GM21360 (cell line): ENCODE measurements at regions not wholly inside any gene's neighbourhood (a gene's known extent, or its start where the extent isn't known, plus 50 kb on each side); places are given as distances from the start of the nearest gene placed in this dataset.

ENCODE experiments used
- ATAC-seq: cut with Tn5 transposase; IDR thresholded peaks from one replicate; pipeline ENCODE4 v1.9.1; 2021; ENCODE audit warnings: mild to moderate bottlenecking, moderate library complexity; ENCODE audit not compliant: unreplicated experiment

GRCh38 chr1:101664726-101665125, 332.0 kb downstream of the OLFM3 start:
- no peak for ATAC-seq

DNA sequence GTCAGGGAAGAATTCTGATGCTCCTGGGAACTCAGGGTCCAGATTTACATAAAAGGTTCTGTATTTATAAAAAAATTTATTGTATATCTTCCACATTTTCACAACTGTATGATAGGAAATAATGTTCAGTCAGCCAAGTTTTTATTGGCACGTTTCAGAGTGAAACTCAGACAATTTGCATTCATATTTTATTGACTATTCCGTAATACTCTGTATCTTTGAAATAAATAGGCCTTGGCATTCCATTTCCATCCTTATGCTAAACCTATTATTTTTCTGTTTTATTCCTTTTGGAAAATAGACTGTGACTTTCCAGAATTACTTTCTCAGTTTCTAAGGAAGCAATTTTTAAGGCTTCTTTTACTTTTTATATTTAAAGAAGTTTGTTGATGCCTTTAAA, 329.0 kb downstream of the OLFM3 start:
- no peak for ATAC-seq

DNA sequence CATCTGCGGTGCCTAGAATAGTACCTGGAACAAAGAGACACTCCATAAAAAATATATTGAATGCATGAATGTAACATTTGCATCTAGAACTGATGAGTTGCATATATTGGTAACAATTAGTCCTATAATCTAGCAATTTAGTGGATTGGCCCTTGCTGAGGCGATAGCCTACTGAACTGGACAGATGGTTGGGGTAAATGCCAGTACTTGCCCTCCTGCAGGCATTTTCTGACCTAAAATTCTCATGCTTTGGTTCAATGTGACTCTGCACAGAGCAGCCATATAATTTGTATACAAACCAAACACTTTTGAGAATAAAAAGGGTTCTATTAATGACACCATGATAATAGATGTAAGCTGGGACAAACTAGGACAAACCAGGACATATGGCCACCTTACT, 313.6 kb downstream of the OLFM3 start:
- ATAC-seq, result no peak

- ATAC-seq, result no peak
Measured at GRCh38 chr1:101683561-101683960, 313.2 kb downstream of the OLFM3 start.

GRCh38 chr1:101697072-101697471, 299.7 kb downstream of the OLFM3 start:
- no peak for ATAC-seq

- ATAC-seq, result no peak
Measured at GRCh38 chr1:101698681-101699080, 298.0 kb downstream of the OLFM3 start.

- ATAC-seq, result no peak
Measured at GRCh38 chr1:101704895-101705294, 291.8 kb downstream of the OLFM3 start.

DNA sequence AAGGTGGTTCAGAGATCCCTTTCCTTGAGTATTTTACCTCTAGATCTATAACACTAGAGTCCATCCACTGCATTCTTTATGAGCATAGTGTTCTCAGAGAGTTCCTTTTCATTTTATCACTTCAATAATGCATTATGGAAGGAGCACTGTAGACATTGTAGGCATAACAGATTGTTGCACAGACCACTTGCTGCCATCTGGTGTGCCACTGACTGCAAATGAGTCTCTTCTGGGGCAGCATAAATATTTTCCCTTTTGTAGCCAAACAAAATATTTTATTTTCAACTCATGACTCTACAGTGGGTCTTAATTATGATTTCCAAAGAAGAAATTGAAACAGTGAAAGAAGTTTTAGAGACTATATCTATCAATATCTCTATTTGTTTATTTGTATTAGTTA, 290.4 kb downstream of the OLFM3 start:
- no peak for ATAC-seq

DNA sequence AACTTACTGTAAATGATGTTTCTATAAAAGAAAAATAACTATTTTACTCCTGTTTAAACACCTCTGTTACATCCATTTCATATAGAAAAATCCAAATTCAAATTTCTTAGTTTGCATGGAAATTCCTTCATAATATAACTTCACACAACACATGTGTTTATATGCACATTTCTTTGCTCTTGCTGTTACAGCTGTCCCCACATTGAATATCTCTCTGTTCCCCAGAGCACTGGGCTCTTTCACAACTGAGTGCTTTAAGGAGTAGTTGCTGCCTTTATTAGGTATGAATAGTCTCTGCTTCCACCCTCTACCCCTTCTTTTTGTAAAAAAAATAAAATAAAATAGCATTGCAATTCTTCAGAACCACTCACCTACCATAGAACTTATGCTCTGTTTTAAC, 287.0 kb downstream of the OLFM3 start:
- ATAC-seq, result no peak

- ATAC-seq, result no peak
Measured at GRCh38 chr1:101713760-101714159, 283.0 kb downstream of the OLFM3 start.

GRCh38 chr1:101723415-101723814, 273.3 kb downstream of the OLFM3 start:
- ATAC-seq, result no peak

GRCh38 chr1:101728029-101728428, 268.7 kb downstream of the OLFM3 start:
- peak; percentile 74 for ATAC-seq

DNA sequence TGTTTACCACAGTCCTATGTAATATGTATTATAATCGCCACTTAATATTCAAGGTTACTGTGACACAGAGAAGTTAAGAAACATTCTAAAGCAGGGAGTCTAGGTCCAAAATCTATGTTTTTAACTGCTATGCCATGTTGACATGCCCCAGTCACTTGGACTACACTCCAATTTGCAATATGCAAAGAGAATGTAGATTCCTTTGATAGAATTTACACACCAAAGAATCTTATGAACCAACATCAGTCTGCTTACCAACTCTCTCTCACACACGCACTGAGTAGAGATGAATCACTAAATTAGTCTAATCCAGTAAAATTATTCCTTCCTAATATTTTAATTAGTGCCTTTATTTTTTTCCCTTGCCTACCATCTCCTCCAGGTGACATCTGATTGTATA, 266.2 kb downstream of the OLFM3 start:
- no peak for ATAC-seq

DNA sequence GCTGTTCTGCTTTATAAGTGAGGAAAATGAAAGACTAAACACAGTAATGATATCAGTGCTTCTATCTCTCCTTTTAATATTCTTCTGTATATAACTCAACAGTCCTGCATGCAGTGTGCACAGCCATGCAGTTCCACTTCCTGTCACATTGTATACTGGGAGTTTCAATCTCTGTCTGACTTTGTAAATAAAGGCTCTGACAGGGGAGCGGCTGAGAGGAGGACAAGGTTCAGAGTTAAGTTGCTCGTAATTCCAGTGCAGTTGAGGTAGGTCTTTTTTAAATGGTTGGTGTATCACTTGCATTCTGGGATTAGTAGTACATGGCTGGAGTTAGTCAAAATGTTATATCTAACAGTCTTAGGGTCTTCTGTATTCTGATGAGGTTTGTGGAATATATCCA, 264.5 kb downstream of the OLFM3 start:
- peak; percentile 77 for ATAC-seq

- ATAC-seq, result no peak
Measured at GRCh38 chr1:101733340-101733739, 263.4 kb downstream of the OLFM3 start.

DNA sequence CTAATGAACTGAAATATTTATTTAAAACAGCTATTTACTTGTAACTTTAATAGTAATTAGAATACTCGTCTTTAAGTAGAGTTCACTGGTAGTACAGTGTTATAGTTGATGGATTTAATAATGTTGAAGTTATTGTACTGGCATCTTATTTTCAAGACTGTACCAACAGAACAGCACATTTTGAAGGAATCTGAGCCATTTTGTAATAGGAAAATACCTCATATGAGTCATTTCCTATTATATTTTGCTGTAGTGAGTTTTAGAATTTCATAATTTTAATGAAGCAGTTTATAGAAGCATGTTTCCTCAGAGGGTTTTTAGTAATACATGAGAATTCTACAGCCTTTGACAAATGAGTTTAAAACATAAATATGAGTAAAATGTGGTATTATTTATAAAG, 258.3 kb downstream of the OLFM3 start:
- ATAC-seq, result no peak

- no peak for ATAC-seq
Measured at GRCh38 chr1:101739146-101739545, 257.6 kb downstream of the OLFM3 start.

GRCh38 chr1:101739826-101740330, 256.8 kb downstream of the OLFM3 start:
- no peak for ATAC-seq

DNA sequence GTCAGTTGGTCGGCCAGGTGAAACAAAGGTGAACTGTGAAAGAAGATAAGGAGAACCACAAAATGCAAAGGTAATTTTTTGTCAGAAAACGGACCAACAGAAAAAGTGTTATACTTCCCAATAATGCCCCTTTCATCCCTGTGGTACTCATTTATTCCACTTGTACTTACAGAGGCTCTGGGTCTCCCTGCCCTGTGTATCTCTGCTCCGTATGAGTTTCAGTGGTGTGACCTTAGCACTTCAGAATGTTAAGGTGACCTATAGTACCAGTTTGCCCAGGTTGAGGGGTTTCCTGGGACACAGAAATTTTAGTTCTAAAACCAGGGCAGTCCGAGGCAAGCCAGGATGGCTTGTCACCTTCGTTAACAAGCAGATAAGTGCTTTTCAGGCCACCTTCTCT, 254.8 kb downstream of the OLFM3 start:
- ATAC-seq, result no peak

DNA sequence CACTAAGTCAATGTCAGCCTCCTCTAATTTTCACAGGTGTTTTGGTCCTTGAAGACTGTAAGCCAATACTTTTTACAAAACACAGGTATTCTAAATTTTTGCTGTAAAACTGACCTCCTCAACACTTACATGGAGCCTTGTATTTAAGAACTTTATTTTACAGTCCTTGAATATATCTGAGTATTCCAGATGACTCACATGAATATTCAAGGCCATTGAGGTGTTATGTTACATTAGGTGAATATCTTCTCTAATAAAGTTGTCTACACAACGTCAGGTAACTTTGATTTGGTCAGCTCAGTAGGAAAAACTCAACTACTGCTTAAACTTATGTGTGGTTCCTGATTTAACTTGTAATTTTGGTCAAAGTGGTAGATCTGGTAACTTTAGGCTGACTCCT, 254.2 kb downstream of the OLFM3 start:
- no peak for ATAC-seq

GRCh38 chr1:101745551-101746270, 251.0 kb downstream of the OLFM3 start:
- no peak for ATAC-seq

DNA sequence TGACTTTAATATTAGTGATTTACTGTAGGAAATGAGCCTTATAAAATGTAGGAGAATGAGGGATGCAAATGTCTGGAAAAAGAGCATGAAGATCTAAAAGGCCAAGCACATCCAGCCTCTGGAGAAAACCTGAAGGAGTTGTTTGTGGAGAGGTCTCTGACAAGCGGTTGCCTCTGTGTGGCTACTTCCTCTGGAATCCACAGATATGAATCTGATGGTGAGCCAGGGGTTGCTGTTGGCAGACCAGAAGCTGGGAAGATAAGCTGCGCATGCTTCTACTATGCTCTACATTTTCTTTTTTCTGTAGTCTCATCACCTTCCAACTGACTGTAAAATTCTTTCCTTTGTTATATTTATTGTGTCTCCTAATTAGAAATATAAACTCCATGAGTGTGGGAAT, 248.6 kb downstream of the OLFM3 start:
- ATAC-seq, result no peak
